Thoracic aorta (tissue), 2 donors: ENCODE measurements at regions not wholly inside any gene's neighbourhood (a gene's known extent, or its start where the extent isn't known, plus 50 kb on each side); places are given as distances from the start of the nearest gene placed in this dataset.

Experiments
- ATAC-seq: fragments of 150-250 bp; one replicate; pipeline ENCODE4 v1.8.0; 2017; ENCODE audit warnings: low read depth; ENCODE audit not compliant: insufficient number of reproducible peaks, low FRiP score
- DNase-seq: peaks from one replicate; pipeline ENCODE4 v3.0.0-alpha.2; 2020; ENCODE audit warnings: low spot score
- H3K27ac ChIP-seq, 2 donors: fragments of 200-600 bp; sonication (generic); 1 replicate in 1 of 2; 2 replicates in 1 of 2; pipeline ENCODE4 v1.5.1; 2016; ENCODE audit warnings: mild to moderate bottlenecking in 2 of 2, moderate library complexity in 2 of 2
- H3K27me3 ChIP-seq: fragments of 200-600 bp; sonication (generic); replicated peaks from 2 replicates; pipeline ENCODE4 v1.6.0; 2016; ENCODE audit warnings: mild to moderate bottlenecking; ENCODE audit not compliant: insufficient read depth
- H3K36me3 ChIP-seq: fragments of 200-600 bp; sonication (generic); one replicate; pipeline ENCODE4 v1.5.1; 2016
- H3K4me1 ChIP-seq, 2 donors: fragments of 200-600 bp; sonication (generic); 1 replicate in 1 of 2; 2 replicates in 1 of 2; pipeline versions ENCODE4 v1.5.1 to v1.6.0; 2016; ENCODE audit warnings: low read depth in 2 of 2, mild to moderate bottlenecking in 1 of 2; ENCODE audit not compliant: control insufficient read depth in 1 of 2
- H3K4me3 ChIP-seq: fragments of 200-600 bp; sonication (generic); 2 replicates; pipeline ENCODE4 v1.5.1; 2016; ENCODE audit warnings: mild to moderate bottlenecking
- H3K9me3 ChIP-seq: fragments of 200-600 bp; sonication (generic); 2 replicates; pipeline ENCODE4 v1.5.1; 2016
- TF ChIP-seq, protein P1 (sequence below): fragments of 200-600 bp; sonication (generic); IDR thresholded peaks from one replicate; pipeline ENCODE4 v1.5.1; 2019; ENCODE audit warnings: antibody characterized with exemption

DNA sequence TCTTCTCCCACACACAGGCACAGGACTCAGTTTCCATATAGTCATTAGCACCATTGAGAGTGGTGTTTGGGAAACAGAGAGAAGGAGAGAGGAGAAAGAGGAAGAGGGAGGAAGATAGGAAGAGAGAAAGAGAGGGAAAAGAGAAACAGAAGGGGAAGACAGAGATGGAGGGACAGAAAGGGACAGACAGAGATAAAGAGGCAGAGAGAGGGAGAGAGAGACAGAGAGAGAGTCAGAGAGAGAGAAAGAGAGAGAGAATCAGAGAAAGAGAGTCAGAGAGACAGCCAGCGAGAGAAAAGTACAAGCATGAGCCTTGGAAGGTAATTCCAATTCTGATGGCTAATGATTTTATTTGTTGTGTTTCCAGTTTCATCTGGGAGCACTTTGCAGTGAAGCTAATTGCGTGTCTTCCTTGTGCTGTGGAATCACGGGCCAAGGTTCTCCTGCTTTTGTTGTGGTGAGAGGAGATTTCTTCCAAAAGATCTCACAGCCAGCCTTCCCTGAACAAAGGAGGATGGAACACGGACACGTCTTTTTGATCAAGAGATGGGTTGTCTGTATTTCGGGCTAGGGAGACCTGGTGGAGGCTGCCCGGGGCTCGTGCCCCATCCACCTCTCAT, 153.6 kb upstream of the TWIST2 start:
- Histone ChIP-seq H3K27ac (no peak overlapping the region), H3K4me1 (peaks cover 3 to 12% of the 10 kb centered on the region in 2 donors), H3K27me3 (no peaks in the 10 kb centered on the region), H3K9me3 (no peaks in the 10 kb centered on the region), H3K36me3 (no peaks in the 10 kb centered on the region), H3K4me3 (no peak overlapping the region)
- no peak for ATAC-seq
- DNase-seq = no peak
- TF ChIP-seq, protein P1, sequence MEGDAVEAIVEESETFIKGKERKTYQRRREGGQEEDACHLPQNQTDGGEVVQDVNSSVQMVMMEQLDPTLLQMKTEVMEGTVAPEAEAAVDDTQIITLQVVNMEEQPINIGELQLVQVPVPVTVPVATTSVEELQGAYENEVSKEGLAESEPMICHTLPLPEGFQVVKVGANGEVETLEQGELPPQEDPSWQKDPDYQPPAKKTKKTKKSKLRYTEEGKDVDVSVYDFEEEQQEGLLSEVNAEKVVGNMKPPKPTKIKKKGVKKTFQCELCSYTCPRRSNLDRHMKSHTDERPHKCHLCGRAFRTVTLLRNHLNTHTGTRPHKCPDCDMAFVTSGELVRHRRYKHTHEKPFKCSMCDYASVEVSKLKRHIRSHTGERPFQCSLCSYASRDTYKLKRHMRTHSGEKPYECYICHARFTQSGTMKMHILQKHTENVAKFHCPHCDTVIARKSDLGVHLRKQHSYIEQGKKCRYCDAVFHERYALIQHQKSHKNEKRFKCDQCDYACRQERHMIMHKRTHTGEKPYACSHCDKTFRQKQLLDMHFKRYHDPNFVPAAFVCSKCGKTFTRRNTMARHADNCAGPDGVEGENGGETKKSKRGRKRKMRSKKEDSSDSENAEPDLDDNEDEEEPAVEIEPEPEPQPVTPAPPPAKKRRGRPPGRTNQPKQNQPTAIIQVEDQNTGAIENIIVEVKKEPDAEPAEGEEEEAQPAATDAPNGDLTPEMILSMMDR = no peak

- DNase-seq (no peak), ATAC-seq (no peak)
- Histone ChIP-seq H3K27me3 (no peaks in the 10 kb centered on the region), H3K4me3 (no peak overlapping the region), H3K27ac (no peak overlapping the region), H3K9me3 (no peaks in the 10 kb centered on the region), H3K36me3 (no peaks in the 10 kb centered on the region), H3K4me1 (peaks cover 6 to 12% of the 10 kb centered on the region in 2 donors)
- TF ChIP-seq, protein P1 = no peak
Observed at GRCh38 chr2:238694922-238695321, 153.0 kb upstream of the TWIST2 start.

DNA sequence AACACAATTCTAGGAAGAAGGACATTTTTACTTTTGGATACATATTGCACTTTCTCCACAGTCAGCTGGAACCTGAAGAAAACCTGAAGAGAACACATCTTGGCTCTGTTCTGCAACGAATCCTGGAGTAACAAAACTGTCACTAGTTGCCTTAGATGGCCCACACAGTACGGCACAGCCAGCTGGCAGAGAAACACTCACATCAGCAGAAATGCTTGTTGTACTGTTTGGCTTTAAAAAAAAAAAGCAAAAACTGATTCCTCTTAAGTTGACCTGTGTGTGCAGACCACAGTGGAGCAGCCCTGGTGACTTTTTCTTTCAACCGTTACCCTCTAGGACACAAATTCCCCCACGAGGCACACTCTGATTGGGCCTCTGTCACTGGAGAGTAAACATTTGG, 152.3 kb upstream of the TWIST2 start:
- Histone ChIP-seq H3K27me3 (no peaks in the 10 kb centered on the region), H3K27ac (no peak overlapping the region), H3K4me3 (no peak overlapping the region), H3K4me1 (peaks cover 8 to 17% of the 10 kb centered on the region in 2 donors), H3K9me3 (no peaks in the 10 kb centered on the region), H3K36me3 (no peaks in the 10 kb centered on the region)
- no peak for DNase-seq
- TF ChIP-seq, protein P1 = no peak
- ATAC-seq = no peak

DNA sequence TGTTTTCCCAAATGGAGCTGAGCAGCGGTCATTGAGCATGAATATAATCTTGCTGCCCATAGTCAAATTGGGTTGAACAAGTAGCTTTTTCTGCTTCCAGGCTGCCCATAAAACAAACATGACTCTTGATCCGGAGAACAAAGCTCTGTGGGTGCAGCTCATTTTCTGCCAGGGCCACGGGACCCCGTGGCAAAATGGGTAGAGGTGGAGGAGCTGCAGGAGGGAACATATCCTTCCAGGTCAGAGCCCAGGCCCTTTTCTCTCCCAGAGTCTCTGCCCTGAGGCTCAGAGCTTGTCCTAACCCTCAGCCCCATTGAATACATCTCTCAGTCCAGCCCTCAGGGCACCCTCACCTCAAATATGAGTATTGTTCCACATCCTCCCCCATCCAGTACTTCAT, 151.6 kb upstream of the TWIST2 start:
- H3K4me1 ChIP-seq = peaks cover 8 to 19% of the 10 kb centered on the region in 2 donors
- H3K27ac ChIP-seq = no peak overlapping the region
- H3K9me3 ChIP-seq = no peaks in the 10 kb centered on the region
- TF ChIP-seq, protein P1 = no peak
- DNase-seq = no peak
- H3K36me3 ChIP-seq = no peaks in the 10 kb centered on the region
- ATAC-seq = no peak
- no peaks in the 10 kb centered on the region for H3K27me3 ChIP-seq
- no peak overlapping the region for H3K4me3 ChIP-seq

- Histone ChIP-seq H3K27ac (no peak overlapping the region), H3K4me1 (peaks cover 8 to 19% of the 10 kb centered on the region in 2 donors), H3K4me3 (no peak overlapping the region), H3K9me3 (no peaks in the 10 kb centered on the region), H3K36me3 (no peaks in the 10 kb centered on the region), H3K27me3 (no peaks in the 10 kb centered on the region)
- TF ChIP-seq, protein P1 = no peak
- no peak for ATAC-seq
- DNase-seq = no peak
Observed at GRCh38 chr2:238696786-238697185, 151.1 kb upstream of the TWIST2 start.
